Activated naive CD4-positive, alpha-beta T cell treated with anti-CD3 and anti-CD28 coated beads, Interleukin-2, amount 50 U/mL, for 24 hours (primary cell): ENCODE measurements at regions not wholly inside any gene's neighbourhood (a gene's known extent, or its start where the extent isn't known, plus 50 kb on each side); places are given as distances from the start of the nearest gene placed in this dataset.

Experiments used
- H3K27ac Mint-ChIP-seq: one replicate; pipeline ENCODE4 v1.8.0; 2021; ENCODE audit warnings: mild to moderate bottlenecking, mixed read lengths
- H3K27me3 Mint-ChIP-seq: one replicate; pipeline ENCODE4 v1.8.0; 2021; ENCODE audit warnings: mixed read lengths
- H3K36me3 Mint-ChIP-seq: one replicate; pipeline ENCODE4 v1.8.0; 2021; ENCODE audit warnings: mixed read lengths
- H3K4me1 Mint-ChIP-seq: one replicate; pipeline ENCODE4 v1.8.0; 2021; ENCODE audit warnings: mixed read lengths
- H3K4me3 Mint-ChIP-seq: one replicate; pipeline ENCODE4 v1.8.0; 2021; ENCODE audit warnings: mild to moderate bottlenecking, mixed read lengths
- H3K9me3 Mint-ChIP-seq: one replicate; pipeline ENCODE4 v1.8.0; 2021; ENCODE audit warnings: mixed read lengths

DNA sequence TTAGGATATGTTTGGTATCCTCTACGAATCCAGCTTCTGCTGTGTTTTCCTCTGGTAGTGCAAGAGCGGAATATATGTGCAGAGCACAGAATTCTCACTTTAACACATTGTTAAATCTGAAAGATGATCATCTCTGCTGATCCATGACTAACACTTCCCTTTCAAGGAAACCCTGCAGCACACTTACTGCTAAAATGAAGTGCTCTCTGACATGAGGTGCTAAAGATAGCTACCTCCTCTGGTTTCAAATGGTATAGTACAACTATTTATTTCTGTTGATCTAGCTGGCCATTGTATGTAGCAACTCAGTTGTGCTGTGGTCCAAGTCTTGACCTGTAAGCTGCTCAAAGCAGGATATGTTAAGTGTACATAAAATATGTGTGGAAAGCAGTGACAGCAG lies 162.4 kb upstream of the FMR1 start:
- Mint-ChIP-seq H3K4me1 (no peaks in the 10 kb centered on the region), H3K9me3 (no peaks in the 10 kb centered on the region), H3K4me3 (no peak overlapping the region), H3K27ac (no peak overlapping the region), H3K36me3 (no peaks in the 10 kb centered on the region), H3K27me3 (no peaks in the 10 kb centered on the region)

- H3K27me3 Mint-ChIP-seq = no peaks in the 10 kb centered on the region
- no peak overlapping the region for H3K27ac Mint-ChIP-seq
- H3K4me3 Mint-ChIP-seq = no peak overlapping the region
- H3K36me3 Mint-ChIP-seq = no peaks in the 10 kb centered on the region
- H3K9me3 Mint-ChIP-seq = no peaks in the 10 kb centered on the region
- peaks cover 3% of the 10 kb centered on the region for H3K4me1 Mint-ChIP-seq
These were observed 154.0 kb upstream of the FMR1 start for GRCh38 chrX:147757750-147758149.

GRCh38 chrX:147763131-147763530 lies 148.6 kb upstream of the FMR1 start:
- Mint-ChIP-seq H3K9me3 (no peaks in the 10 kb centered on the region), H3K4me1 (peaks cover 11% of the 10 kb centered on the region), H3K27ac (no peak overlapping the region), H3K27me3 (no peaks in the 10 kb centered on the region), H3K36me3 (no peaks in the 10 kb centered on the region), H3K4me3 (no peak overlapping the region)

DNA sequence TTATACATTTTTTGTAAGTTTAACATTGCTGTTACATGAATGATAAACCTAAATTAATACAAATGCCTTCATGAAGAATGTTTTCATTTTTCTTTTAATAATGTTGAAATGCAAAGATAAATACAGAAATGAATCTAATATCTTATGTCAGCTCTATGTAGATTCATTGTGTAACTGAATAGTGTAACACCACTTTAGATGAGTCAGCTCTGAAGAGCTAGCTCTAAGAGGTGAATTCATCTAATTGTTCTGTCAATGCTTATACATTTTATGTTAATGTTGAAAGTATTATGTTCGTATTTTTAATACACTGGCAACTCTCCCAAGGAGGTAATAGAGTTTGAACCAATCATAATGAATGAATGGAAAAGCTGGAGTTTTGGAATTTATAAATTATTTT lies 146.9 kb upstream of the FMR1 start:
- Mint-ChIP-seq H3K4me1 (peaks cover 11% of the 10 kb centered on the region), H3K9me3 (no peaks in the 10 kb centered on the region), H3K36me3 (no peaks in the 10 kb centered on the region), H3K27me3 (no peaks in the 10 kb centered on the region), H3K27ac (no peak overlapping the region), H3K4me3 (no peak overlapping the region)

DNA sequence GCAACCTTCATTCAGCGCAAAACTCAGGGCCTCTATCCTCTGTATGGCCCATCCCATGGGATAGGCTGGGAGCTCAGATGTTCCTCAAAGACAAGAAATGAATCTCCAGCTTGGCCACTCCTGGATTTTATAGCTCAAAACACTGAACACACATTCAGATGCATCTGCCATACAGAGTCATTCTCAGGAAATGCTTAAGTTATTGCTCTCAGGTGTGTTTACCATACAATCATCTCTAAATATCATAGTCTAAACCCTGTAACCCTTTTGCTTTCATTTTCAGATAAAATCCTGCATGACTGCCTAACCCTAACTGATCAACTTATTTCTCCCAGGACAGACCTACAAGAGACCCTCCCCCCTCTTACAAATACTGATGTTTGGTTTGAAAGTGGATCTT lies 140.9 kb upstream of the FMR1 start:
- no peak overlapping the region for H3K4me3 Mint-ChIP-seq
- no peaks in the 10 kb centered on the region for H3K4me1 Mint-ChIP-seq
- no peaks in the 10 kb centered on the region for H3K36me3 Mint-ChIP-seq
- H3K27ac Mint-ChIP-seq = no peak overlapping the region
- H3K9me3 Mint-ChIP-seq = no peaks in the 10 kb centered on the region
- no peaks in the 10 kb centered on the region for H3K27me3 Mint-ChIP-seq

- H3K36me3 Mint-ChIP-seq = no peaks in the 10 kb centered on the region
- no peak overlapping the region for H3K4me3 Mint-ChIP-seq
- no peaks in the 10 kb centered on the region for H3K4me1 Mint-ChIP-seq
- no peak overlapping the region for H3K27ac Mint-ChIP-seq
- no peaks in the 10 kb centered on the region for H3K9me3 Mint-ChIP-seq
- H3K27me3 Mint-ChIP-seq = no peaks in the 10 kb centered on the region
These were observed 134.7 kb upstream of the FMR1 start for GRCh38 chrX:147776988-147777387.

GRCh38 chrX:147779173-147779572 lies 132.5 kb upstream of the FMR1 start:
- Mint-ChIP-seq H3K9me3 (no peaks in the 10 kb centered on the region), H3K4me3 (no peak overlapping the region), H3K4me1 (no peaks in the 10 kb centered on the region), H3K36me3 (no peaks in the 10 kb centered on the region), H3K27ac (no peak overlapping the region), H3K27me3 (no peaks in the 10 kb centered on the region)

- no peaks in the 10 kb centered on the region for H3K27me3 Mint-ChIP-seq
- H3K27ac Mint-ChIP-seq = no peak overlapping the region
- H3K36me3 Mint-ChIP-seq = no peaks in the 10 kb centered on the region
- no peak overlapping the region for H3K4me3 Mint-ChIP-seq
- no peaks in the 10 kb centered on the region for H3K9me3 Mint-ChIP-seq
- no peaks in the 10 kb centered on the region for H3K4me1 Mint-ChIP-seq
These were observed 129.9 kb upstream of the FMR1 start for GRCh38 chrX:147781844-147782243.

GRCh38 chrX:147788641-147789350 lies 122.9 kb upstream of the FMR1 start:
- Mint-ChIP-seq H3K9me3 (no peaks in the 10 kb centered on the region), H3K36me3 (no peaks in the 10 kb centered on the region), H3K4me1 (no peaks in the 10 kb centered on the region), H3K4me3 (no peak overlapping the region), H3K27me3 (no peaks in the 10 kb centered on the region), H3K27ac (no peak overlapping the region)

GRCh38 chrX:147800663-147801062 lies 111.1 kb upstream of the FMR1 start:
- no peaks in the 10 kb centered on the region for H3K36me3 Mint-ChIP-seq
- no peak overlapping the region for H3K27ac Mint-ChIP-seq
- H3K4me1 Mint-ChIP-seq = no peaks in the 10 kb centered on the region
- no peaks in the 10 kb centered on the region for H3K27me3 Mint-ChIP-seq
- H3K4me3 Mint-ChIP-seq = no peak overlapping the region
- H3K9me3 Mint-ChIP-seq = no peaks in the 10 kb centered on the region

- H3K27ac Mint-ChIP-seq = no peak overlapping the region
- no peak overlapping the region for H3K4me3 Mint-ChIP-seq
These were observed 107.8 kb upstream of the FMR1 start for GRCh38 chrX:147803948-147804347.

DNA sequence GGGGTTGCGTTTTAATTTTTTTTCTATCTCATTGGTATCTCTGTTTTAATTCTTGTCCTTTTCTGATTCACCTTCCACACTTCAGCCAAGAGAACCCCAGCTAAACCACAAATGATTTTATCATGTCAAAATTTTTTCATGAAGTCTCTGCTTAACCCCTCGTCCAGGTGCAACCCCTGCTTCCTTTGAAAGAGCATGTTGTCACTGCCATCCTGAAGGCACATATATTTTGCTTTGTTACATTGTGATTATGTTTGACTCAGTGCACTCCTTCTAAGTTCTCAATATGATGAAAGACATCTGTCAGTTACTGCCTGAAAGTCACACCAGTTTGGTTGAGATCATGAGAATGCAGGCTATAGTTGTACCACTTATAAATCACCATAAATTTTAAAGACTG lies 99.9 kb upstream of the FMR1 start:
- Mint-ChIP-seq H3K4me1 (no peaks in the 10 kb centered on the region), H3K36me3 (no peaks in the 10 kb centered on the region), H3K27ac (no peak overlapping the region), H3K9me3 (no peaks in the 10 kb centered on the region), H3K4me3 (no peak overlapping the region), H3K27me3 (peaks cover 4% of the 10 kb centered on the region)

More at GRCh38 chrX:147803948-147804347, 107.8 kb upstream of the FMR1 start:
- no peaks in the 10 kb centered on the region for H3K36me3 Mint-ChIP-seq
- no peaks in the 10 kb centered on the region for H3K9me3 Mint-ChIP-seq
- H3K4me1 Mint-ChIP-seq = no peaks in the 10 kb centered on the region
- no peaks in the 10 kb centered on the region for H3K27me3 Mint-ChIP-seq

GRCh38 chrX:147827070-147827469 lies 84.6 kb upstream of the FMR1 start:
- Mint-ChIP-seq H3K4me1 (no peaks in the 10 kb centered on the region), H3K27me3 (no peaks in the 10 kb centered on the region), H3K27ac (no peak overlapping the region), H3K36me3 (no peaks in the 10 kb centered on the region), H3K9me3 (peaks cover 5% of the 10 kb centered on the region), H3K4me3 (no peak overlapping the region)

GRCh38 chrX:147828719-147829118 lies 83.0 kb upstream of the FMR1 start:
- Mint-ChIP-seq H3K27ac (no peak overlapping the region), H3K36me3 (no peaks in the 10 kb centered on the region), H3K9me3 (peaks cover 5% of the 10 kb centered on the region), H3K27me3 (no peaks in the 10 kb centered on the region), H3K4me1 (no peaks in the 10 kb centered on the region), H3K4me3 (no peak overlapping the region)

- Mint-ChIP-seq H3K27me3 (no peaks in the 10 kb centered on the region), H3K27ac (no peak overlapping the region), H3K4me1 (no peaks in the 10 kb centered on the region), H3K36me3 (no peaks in the 10 kb centered on the region), H3K9me3 (peaks cover 5% of the 10 kb centered on the region), H3K4me3 (no peak overlapping the region)
These were observed 78.9 kb upstream of the FMR1 start for GRCh38 chrX:147832707-147833348.

DNA sequence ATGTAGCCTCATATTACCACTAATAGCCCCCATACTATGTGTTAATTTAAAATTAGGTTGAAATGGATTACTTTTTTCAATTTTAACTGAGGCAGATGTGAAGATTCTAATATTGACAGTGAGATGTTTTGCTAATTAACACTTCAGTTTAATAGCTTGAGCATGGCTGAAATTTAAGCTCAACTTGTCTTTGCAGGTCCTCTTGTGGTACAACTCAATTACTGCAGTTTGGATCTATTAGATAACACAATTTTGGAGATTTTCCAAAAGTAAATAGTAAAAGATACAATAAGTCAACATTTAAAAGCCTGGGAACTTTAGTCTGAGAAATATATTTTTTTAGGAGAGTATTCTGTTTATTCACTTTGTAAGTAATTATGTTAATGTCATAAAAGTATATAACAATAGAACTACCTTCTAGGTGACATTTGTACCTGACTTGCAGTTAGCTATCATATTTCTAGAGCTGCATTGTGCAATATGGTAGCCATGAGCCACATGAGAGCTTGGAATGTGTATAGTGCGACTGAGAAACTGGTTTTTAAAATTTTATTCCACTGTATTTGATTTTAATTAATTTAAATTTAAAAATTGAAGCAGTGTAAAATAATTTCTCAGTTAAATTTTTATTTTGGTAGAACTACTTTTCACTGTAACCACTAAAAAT lies 73.1 kb upstream of the FMR1 start:
- H3K9me3 Mint-ChIP-seq = no peaks in the 10 kb centered on the region
- no peaks in the 10 kb centered on the region for H3K36me3 Mint-ChIP-seq
- H3K27ac Mint-ChIP-seq = no peak overlapping the region
- no peaks in the 10 kb centered on the region for H3K4me1 Mint-ChIP-seq
- no peaks in the 10 kb centered on the region for H3K27me3 Mint-ChIP-seq
- no peak overlapping the region for H3K4me3 Mint-ChIP-seq
